HG03066 (cell line): ENCODE measurements at regions not wholly inside any gene's neighbourhood (a gene's known extent, or its start where the extent isn't known, plus 50 kb on each side); places are given as distances from the start of the nearest gene placed in this dataset.
"Not testable (repeated sequence)": the region's sequence is repeated elsewhere in the genome, so short reads cannot be mapped to it uniquely, and the experiment has no call there.

ENCODE experiments used
- ATAC-seq: cut with Tn5 transposase; IDR thresholded peaks from one replicate; pipeline ENCODE4 v1.9.1; 2021; ENCODE audit warnings: low read depth; ENCODE audit not compliant: unreplicated experiment

DNA sequence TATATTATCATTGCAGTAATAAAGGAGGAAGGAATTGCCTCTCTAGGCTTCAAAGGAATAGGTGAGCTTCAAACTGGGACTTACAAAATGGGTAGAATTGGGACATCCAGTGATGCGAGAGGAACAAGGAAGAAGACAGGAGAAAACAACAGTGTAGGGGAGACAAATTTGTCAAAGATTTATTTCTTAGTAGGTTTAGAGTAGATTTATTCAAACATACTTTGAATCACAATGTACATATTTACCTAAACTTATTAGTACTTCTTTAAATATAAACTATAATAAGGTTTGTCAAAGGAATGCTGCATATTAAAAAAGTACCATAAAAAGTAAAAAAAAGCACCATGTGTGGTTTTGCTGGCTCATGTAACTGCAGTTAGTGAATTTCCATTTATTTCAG lies 161.4 kb upstream of the CDH2 start:
- ATAC-seq: no peak

GRCh38 chr18:28334516-28334915 lies 157.6 kb upstream of the CDH2 start:
- ATAC-seq: no peak

GRCh38 chr18:28332071-28332470 lies 155.1 kb upstream of the CDH2 start:
- no peak for ATAC-seq

- no peak for ATAC-seq
Observed at GRCh38 chr18:28331551-28331950, 154.6 kb upstream of the CDH2 start.

DNA sequence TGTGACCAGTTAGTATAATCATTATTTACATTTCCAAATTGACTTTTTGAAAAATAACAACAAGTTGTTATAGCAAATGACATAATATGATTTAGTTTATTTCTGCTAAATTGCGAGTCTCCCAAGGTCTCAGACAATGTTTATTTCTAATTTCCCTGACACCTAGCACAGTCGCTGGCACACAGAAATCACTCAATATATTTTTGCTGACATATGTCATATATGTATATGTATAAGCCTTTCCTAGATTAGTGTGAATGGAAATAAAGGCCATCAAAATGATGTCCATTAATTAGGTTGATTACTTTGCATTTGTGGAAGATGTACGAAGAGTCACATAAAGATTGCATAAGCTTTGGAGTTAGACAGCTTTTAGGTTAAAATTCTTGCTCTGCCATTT lies 136.7 kb upstream of the CDH2 start:
- no peak for ATAC-seq

DNA sequence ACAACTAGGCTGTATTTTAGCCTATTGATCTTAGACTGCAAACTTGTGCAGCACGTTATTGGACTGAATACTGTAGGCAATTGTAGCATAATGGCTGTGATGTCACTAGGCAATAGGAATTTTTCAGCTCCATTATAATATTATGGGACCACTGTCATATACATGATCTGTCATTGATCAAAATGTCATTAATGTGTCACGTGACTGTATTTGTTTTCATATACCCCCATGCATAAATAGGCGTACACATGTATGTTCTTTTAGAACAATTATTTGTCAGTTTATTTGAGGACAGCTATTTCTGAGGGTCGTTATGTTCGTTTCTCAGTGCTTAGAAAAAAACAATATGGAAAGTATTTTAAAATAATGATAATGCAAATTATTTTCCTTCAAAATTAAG lies 111.9 kb upstream of the CDH2 start:
- no peak for ATAC-seq

DNA sequence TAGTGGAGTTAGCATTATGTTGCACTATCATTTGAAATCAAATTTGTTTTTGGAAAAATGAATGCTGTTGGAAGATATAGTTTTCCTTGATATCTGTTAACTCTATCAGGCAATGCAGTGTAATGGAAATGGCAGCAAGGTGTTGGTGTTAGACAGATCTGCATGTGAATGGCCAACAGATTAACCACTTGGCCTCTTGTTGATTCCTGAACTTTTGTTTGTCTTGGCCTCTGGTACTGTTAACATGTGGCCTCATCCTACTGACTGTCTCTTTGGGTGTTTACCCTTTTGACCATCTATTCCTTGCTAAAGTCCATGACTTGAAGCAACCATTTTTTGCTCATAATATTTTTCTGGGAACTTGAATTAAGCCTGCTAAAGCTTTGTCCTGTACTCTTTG lies 110.2 kb upstream of the CDH2 start:
- ATAC-seq: no peak

DNA sequence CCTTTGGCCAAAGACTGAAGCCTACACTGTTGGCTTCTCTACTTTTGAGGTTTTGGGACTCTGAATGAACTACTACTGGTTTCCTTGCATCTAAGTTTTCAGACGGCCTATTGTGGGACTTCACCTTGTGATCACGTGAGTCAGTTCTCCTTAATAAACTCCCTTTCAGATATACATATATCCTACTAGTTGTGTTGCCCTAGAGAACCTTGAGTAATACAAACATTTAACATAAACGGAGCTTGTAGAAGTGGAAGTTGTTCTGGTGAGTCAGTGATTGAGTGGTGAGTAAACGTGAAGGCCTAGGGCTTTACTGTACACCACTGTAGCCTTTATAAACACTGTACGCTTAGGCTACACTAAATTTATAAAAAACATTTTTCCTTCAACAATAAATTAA lies 107.2 kb upstream of the CDH2 start:
- no peak for ATAC-seq

GRCh38 chr18:28281400-28281799 lies 104.5 kb upstream of the CDH2 start:
- ATAC-seq: no peak

DNA sequence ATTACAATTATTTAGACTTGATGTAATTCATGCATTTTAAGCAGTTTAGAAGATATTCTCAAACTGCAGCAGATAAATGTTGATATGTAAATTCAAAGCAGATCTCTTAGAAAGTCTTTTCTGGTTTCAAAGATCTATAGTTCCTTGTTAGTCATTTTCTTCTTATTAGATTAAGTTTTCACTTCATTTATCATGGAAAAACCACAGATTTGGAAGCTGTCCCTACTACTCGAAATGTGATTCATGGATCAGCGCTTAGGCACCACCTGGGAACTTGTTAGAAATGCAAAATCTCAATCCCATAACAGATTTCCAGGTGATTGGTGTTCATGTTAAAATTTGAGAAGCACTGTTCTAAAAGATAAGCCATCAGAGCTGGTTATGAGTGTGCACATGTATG lies 92.8 kb upstream of the CDH2 start:
- ATAC-seq: no peak

GRCh38 chr18:28267878-28268625 lies 91.1 kb upstream of the CDH2 start:
- ATAC-seq: no peak

- no peak for ATAC-seq
Observed at GRCh38 chr18:28267276-28267675, 90.3 kb upstream of the CDH2 start.

GRCh38 chr18:28256166-28256565 lies 79.2 kb upstream of the CDH2 start:
- no peak for ATAC-seq

- ATAC-seq: no peak
Observed at GRCh38 chr18:28248653-28249052, 71.7 kb upstream of the CDH2 start.

DNA sequence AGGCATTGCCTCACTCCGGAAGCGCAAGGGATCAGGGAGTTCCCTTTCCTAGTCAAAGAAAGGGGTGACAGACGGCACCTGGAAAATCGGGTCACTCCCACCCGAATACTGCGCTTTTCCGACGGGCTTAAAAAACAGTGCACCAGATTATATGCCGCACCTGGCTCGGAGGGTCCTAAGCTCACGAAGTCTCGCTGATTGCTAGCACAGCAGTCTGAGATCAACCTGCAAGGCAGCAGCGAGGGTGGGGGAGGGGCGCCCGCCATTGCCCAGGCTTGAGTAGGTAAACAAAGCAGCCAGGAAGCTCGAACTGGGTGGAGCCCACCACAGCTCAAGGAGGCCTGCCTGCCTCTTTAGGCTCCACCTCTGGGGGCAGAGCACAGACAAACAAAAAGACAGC lies 63.7 kb upstream of the CDH2 start:
- not testable (repeated sequence) for ATAC-seq

DNA sequence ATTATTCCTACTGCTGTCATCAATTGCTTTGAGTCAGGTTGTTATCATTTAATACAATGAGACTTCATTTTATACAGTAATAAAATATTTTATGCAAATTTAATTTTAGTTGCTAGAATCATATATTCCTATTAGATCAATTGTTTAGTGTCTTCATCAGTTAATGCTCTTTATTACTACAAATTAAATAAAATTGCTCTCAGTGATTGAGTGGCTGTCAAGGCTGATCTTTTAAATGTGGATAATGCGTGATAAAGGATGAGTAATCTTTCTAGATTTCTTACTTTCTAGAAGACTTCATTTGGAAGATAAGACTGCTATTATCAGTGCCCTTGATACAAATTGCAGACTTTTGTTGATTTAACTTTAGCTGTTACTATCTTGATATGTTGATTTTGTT lies 59.6 kb upstream of the CDH2 start:
- no peak for ATAC-seq
